PC-3 (cell line): ENCODE measurements at regions not wholly inside any gene's neighbourhood (a gene's known extent, or its start where the extent isn't known, plus 50 kb on each side); places are given as distances from the start of the nearest gene placed in this dataset.

Source experiments
- ATAC-seq: fragments of 200-7000 bp; cut with Tn5 transposase; 2 replicates; pipeline ENCODE4 v1.9.1; 2020; ENCODE audit warnings: mild to moderate bottlenecking, moderate library complexity
- BruUV-seq: library from RNA; stranded (reverse); fragments of 400-500 nt; replicated peaks from 2 replicates; lab custom pipeline; 2021; lab: Mats Ljungman, UMichigan
- CTCF ChIA-PET: fragments of 300-600 bp; sonication (Branson Sonifier 250); formaldehyde crosslinking; loops from one replicate; lab custom pipeline; 2022; ENCODE audit warnings: antibody characterized with exemption; lab: Charles Lee
- POLR2A ChIA-PET: fragments of 300-600 bp; sonication (Branson Sonifier 250); formaldehyde crosslinking; loops from one replicate; lab custom pipeline; 2022; ENCODE audit warnings: antibody characterized with exemption; ENCODE audit not compliant: unreplicated experiment; lab: Charles Lee
- DNase-seq: peaks from one replicate; pipeline ENCODE4 v3.0.0-alpha.2; 2015
- H2AFZ ChIP-seq: fragments of 300-600 bp; sonication (generic); 2 replicates; pipeline ENCODE4 v1.6.0; 2016; ENCODE audit warnings: antibody characterized with exemption, low read length
- H3F3A ChIP-seq: fragments of 300-600 bp; sonication (generic); one replicate; pipeline ENCODE4 v1.6.0; 2017; ENCODE audit warnings: antibody characterized with exemption, low read length, control low read depth, mild to moderate bottlenecking; ENCODE audit not compliant: unreplicated experiment
- H3K27ac ChIP-seq: fragments of 300-600 bp; sonication (generic); 2 replicates; pipeline ENCODE4 v1.5.1; 2016; ENCODE audit warnings: mild to moderate bottlenecking, low read length
- H3K27me3 ChIP-seq: fragments of 300-600 bp; sonication (generic); 2 replicates; pipeline ENCODE4 v1.6.1; 2016; ENCODE audit warnings: low read length, mixed read lengths
- H3K36me3 ChIP-seq: fragments of 300-600 bp; sonication (generic); 2 replicates; pipeline ENCODE4 v1.6.1; 2016; ENCODE audit warnings: low read depth, mixed run types, low read length, mixed read lengths
- H3K4me1 ChIP-seq: fragments of 300-600 bp; sonication (generic); 2 replicates; pipeline ENCODE4 v1.5.1; 2016; ENCODE audit warnings: low read length; ENCODE audit not compliant: insufficient read depth
- H3K4me2 ChIP-seq: fragments of 300-600 bp; sonication (generic); 2 replicates; pipeline ENCODE4 v1.6.0; 2016; ENCODE audit warnings: low read length
- H3K4me3 ChIP-seq: fragments of 300-600 bp; sonication (generic); 2 replicates; pipeline ENCODE4 v1.5.1; 2016; ENCODE audit warnings: mild to moderate bottlenecking, low read length, mixed read lengths
- H3K79me2 ChIP-seq: fragments of 300-600 bp; sonication (generic); 2 replicates; pipeline ENCODE4 v1.6.1; 2017; ENCODE audit warnings: low read length, mixed read lengths
- H3K9ac ChIP-seq: fragments of 300-600 bp; sonication (generic); 2 replicates; pipeline ENCODE4 v1.6.0; 2016; ENCODE audit warnings: mild to moderate bottlenecking, low read length
- H3K9me2 ChIP-seq: fragments of 300-600 bp; sonication (generic); replicated peaks from 2 replicates; pipeline ENCODE4 v1.6.1; 2016; ENCODE audit warnings: mixed run types, low read length, mixed read lengths
- H3K9me3 ChIP-seq: fragments of 300-600 bp; sonication (generic); 2 replicates; pipeline ENCODE4 v1.6.1; 2016; ENCODE audit warnings: low read length, mixed read lengths
- H4K20me1 ChIP-seq: fragments of 300-600 bp; sonication (generic); 2 replicates; pipeline ENCODE4 v1.6.1; 2016; ENCODE audit warnings: low read length, mixed read lengths
- EZH2 ChIP-seq: fragments of 300-600 bp; sonication (generic); IDR thresholded peaks from one replicate; pipeline ENCODE4 v1.6.1; 2017; ENCODE audit warnings: antibody characterized with exemption, mild to moderate bottlenecking, low read length; ENCODE audit not compliant: unreplicated experiment
- EZH2phosphoT487 ChIP-seq: fragments of 300-600 bp; sonication (generic); IDR thresholded peaks from 2 replicates; pipeline ENCODE4 v1.6.1; 2018; ENCODE audit warnings: mild to moderate bottlenecking, antibody characterized with exemption, low read length, borderline replicate concordance
- intact Hi-C: fragments of 100-400 bp; cut with micrococcal nuclease; formaldehyde crosslinking; loops from 2 replicates; pipeline ENCODE4 v1.9.0; 2023
- TF ChIP-seq, protein P1 (sequence below): fragments of 300-600 bp; sonication (generic); conservative IDR thresholded peaks from 2 replicates; pipeline ENCODE4 v1.5.1; 2017; ENCODE audit warnings: antibody characterized with exemption, low read depth, mild to moderate bottlenecking, low read length

DNA sequence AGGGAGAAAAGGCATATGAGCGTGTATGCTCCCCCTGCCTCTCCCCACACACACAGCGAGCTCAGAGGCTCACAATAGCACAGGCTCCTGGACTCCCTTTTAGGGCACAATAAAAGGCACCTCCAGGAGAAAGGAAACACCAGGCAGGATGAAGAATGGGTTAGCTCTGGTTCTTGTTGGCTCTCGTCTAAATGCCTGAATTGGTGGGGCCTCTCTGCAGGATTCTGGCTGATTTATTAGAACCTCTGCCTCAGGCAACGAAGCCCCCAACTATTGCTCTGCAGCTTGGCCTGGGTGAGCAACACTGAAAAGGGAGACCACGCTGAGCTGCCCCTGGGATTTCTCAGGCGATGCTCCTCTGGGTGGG is 590.9 kb upstream of the PLXNA2 start:
- intact Hi-C loops = no loop called here
- DNase-seq (no peak), ATAC-seq (no peak)
- ChIA-PET POLR2A (no interaction called here), CTCF (no interaction called here)
- H3K9ac ChIP-seq = no peak overlapping the region
- no peaks in the 10 kb centered on the region for H3F3A ChIP-seq
- H3K4me1 ChIP-seq = no peaks in the 10 kb centered on the region
- H4K20me1 ChIP-seq = no peaks in the 10 kb centered on the region
- H3K9me3 ChIP-seq = no peaks in the 10 kb centered on the region
- no peaks in the 10 kb centered on the region for H3K79me2 ChIP-seq
- no TSS peak for BruUV-seq
- H3K27ac ChIP-seq = no peak overlapping the region
- no peak overlapping the region for H3K4me3 ChIP-seq
- no peaks in the 10 kb centered on the region for H3K36me3 ChIP-seq
- no peaks in the 10 kb centered on the region for H3K27me3 ChIP-seq
- H3K9me2 ChIP-seq = no peaks in the 10 kb centered on the region
- no peak overlapping the region for H3K4me2 ChIP-seq
- TF ChIP-seq EZH2phosphoT487 = no peak
- no peak for TF ChIP-seq EZH2
- TF ChIP-seq, protein P1, sequence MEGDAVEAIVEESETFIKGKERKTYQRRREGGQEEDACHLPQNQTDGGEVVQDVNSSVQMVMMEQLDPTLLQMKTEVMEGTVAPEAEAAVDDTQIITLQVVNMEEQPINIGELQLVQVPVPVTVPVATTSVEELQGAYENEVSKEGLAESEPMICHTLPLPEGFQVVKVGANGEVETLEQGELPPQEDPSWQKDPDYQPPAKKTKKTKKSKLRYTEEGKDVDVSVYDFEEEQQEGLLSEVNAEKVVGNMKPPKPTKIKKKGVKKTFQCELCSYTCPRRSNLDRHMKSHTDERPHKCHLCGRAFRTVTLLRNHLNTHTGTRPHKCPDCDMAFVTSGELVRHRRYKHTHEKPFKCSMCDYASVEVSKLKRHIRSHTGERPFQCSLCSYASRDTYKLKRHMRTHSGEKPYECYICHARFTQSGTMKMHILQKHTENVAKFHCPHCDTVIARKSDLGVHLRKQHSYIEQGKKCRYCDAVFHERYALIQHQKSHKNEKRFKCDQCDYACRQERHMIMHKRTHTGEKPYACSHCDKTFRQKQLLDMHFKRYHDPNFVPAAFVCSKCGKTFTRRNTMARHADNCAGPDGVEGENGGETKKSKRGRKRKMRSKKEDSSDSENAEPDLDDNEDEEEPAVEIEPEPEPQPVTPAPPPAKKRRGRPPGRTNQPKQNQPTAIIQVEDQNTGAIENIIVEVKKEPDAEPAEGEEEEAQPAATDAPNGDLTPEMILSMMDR = no peak
- H2AFZ ChIP-seq = no peak overlapping the region

DNA sequence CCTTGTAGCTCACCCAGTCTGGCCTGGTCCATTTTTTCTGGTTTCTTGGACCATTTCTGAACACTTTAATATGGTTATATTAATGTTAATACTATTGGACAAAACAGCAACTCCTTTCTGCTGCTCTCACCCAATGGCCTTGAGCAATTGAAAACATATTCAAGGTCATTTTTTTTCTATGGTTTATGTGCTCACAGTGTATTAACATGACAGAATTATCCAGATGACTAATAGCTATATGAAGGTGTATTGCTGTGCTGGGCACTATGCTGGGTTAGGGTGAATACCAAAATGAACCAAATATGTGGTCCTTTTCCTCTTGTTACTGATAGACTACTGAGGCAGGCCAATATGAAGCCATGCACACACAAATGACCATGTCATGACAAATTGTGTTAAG is 591.6 kb upstream of the PLXNA2 start:
- H3K4me3 ChIP-seq = no peak overlapping the region
- BruUV-seq = no TSS peak
- CTCF ChIA-PET = interaction anchor here (0.7 kb wide), 1 partner anchor 356 kb away, joined by 3 read pairs; no protein-coding TSS in a partner anchor
- H4K20me1 ChIP-seq = no peaks in the 10 kb centered on the region
- H3K27me3 ChIP-seq = no peaks in the 10 kb centered on the region
- no peaks in the 10 kb centered on the region for H3F3A ChIP-seq
- DNase-seq = no peak
- no peak overlapping the region for H3K27ac ChIP-seq
- no peaks in the 10 kb centered on the region for H3K9me2 ChIP-seq
- no peaks in the 10 kb centered on the region for H3K36me3 ChIP-seq
- TF ChIP-seq EZH2phosphoT487 = no peak
- no peak for TF ChIP-seq EZH2
- TF ChIP-seq, protein P1 = no peak
- H3K9ac ChIP-seq = no peak overlapping the region
- H3K79me2 ChIP-seq = no peaks in the 10 kb centered on the region
- H3K9me3 ChIP-seq = no peaks in the 10 kb centered on the region
- intact Hi-C loops = no loop called here
- POLR2A ChIA-PET = interaction anchor here (0.6 kb wide), 1 partner anchor 80 kb away, joined by 3 read pairs; no protein-coding TSS in a partner anchor
- no peak overlapping the region for H3K4me2 ChIP-seq
- no peaks in the 10 kb centered on the region for H3K4me1 ChIP-seq
- no peak overlapping the region for H2AFZ ChIP-seq
- no peak for ATAC-seq

DNA sequence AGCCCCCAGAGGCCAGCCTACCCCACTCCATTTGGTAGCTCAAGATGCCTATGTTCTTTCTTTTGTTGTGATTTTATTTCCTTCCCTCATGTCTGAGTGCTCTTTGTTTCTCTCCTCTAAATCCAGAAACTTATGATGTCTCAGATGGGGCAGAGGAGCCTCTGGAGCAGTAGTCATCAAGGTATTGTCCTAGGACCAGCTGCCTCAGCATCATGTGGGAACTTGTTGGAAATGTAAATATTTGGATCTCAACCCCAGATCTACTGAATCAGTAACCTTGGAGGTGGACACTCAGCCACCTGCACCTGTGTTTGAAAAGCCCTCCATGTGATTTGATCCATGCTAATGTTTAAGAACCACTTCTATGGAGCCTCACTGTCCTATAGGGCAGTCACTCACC is 593.1 kb upstream of the PLXNA2 start:
- no peaks in the 10 kb centered on the region for H3K27me3 ChIP-seq
- H3F3A ChIP-seq = no peaks in the 10 kb centered on the region
- no peak overlapping the region for H3K4me3 ChIP-seq
- H3K36me3 ChIP-seq = no peaks in the 10 kb centered on the region
- no peak overlapping the region for H2AFZ ChIP-seq
- DNase-seq = no peak
- no peaks in the 10 kb centered on the region for H3K79me2 ChIP-seq
- no peak overlapping the region for H3K4me2 ChIP-seq
- no peaks in the 10 kb centered on the region for H3K4me1 ChIP-seq
- intact Hi-C loops = no loop called here
- no TSS peak for BruUV-seq
- no peaks in the 10 kb centered on the region for H3K9me3 ChIP-seq
- H4K20me1 ChIP-seq = no peaks in the 10 kb centered on the region
- ChIA-PET POLR2A (no interaction called here), CTCF (no interaction called here)
- no peaks in the 10 kb centered on the region for H3K9me2 ChIP-seq
- ATAC-seq = no peak
- H3K27ac ChIP-seq = no peak overlapping the region
- no peak overlapping the region for H3K9ac ChIP-seq
- TF ChIP-seq EZH2 = no peak
